ENCODE measurements at regions not wholly inside any gene's neighbourhood (a gene's known extent, or its start where the extent isn't known, plus 50 kb on each side); places are given as distances from the start of the nearest gene placed in this dataset.

DNA sequence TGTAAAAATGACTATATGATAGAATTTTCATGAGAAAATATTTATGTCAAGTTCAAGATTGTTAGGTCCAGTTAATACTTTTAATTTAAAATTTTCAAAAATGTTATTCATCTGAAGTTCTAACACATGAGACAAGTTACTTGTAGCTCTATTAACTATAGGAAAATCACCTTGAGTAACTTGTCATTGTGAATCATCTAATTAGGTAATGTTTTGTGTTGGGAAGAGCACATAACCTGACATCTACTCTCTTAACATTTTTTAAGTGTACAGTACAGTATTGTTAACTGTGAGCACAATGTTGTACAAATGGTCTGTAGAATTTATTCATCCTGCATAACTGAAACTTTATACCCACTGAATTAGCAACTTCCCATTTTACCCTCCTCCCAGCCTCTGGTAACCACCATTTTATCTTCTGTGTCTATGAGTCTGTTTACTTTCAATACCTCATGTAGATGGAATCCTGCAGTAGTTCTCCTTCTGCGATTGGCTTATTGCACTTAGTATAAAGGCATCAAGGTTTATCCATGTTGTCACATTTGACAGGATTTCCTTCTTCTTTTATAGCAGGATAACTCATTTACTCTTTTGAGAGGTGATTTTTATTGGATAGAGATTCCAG, 54.6 kb downstream of the ARL4A start:
- Histone ChIP-seq H3K9me2 (replicated peaks; ENCODE audit: insufficient read depth, low read length) (no peaks in the 10 kb centered on the region), H3K4me2 (ENCODE audit: low read depth, low read length) (no peak overlapping the region), H3K4me3 (ENCODE audit: low read length) (no peak overlapping the region), H3K36me3 (replicated peaks; ENCODE audit: insufficient read depth, low read length) (no peaks in the 10 kb centered on the region), H3K27me3 (replicated peaks; ENCODE audit: insufficient read depth, low read length) (no peaks in the 10 kb centered on the region), H3K79me2 (ENCODE audit: low read length) (no peaks in the 10 kb centered on the region), H3K4me1 (ENCODE audit: low read length) (no peaks in the 10 kb centered on the region), H2AFZ (ENCODE audit: low read length) (no peak overlapping the region), H3F3A (ENCODE audit: insufficient read depth, low read length) (no peaks in the 10 kb centered on the region), H3K27ac (ENCODE audit: low read length) (no peak overlapping the region), H3K9ac (ENCODE audit: low read length) (no peak overlapping the region), H3K9me3 (replicated peaks; ENCODE audit: insufficient read depth, low read length) (no peaks in the 10 kb centered on the region), H4K20me1 (ENCODE audit: insufficient read depth, low read length) (no peaks in the 10 kb centered on the region)
- TF ChIP-seq EZH2 (optimal IDR thresholded peaks at IDR 0.05; ENCODE audit: low read depth, low read length) = no peak
- TF ChIP-seq EZH2phosphoT487 (IDR thresholded peaks at IDR 0.05; ENCODE audit: low read length) = no peak
- TF ChIP-seq, protein P1, sequence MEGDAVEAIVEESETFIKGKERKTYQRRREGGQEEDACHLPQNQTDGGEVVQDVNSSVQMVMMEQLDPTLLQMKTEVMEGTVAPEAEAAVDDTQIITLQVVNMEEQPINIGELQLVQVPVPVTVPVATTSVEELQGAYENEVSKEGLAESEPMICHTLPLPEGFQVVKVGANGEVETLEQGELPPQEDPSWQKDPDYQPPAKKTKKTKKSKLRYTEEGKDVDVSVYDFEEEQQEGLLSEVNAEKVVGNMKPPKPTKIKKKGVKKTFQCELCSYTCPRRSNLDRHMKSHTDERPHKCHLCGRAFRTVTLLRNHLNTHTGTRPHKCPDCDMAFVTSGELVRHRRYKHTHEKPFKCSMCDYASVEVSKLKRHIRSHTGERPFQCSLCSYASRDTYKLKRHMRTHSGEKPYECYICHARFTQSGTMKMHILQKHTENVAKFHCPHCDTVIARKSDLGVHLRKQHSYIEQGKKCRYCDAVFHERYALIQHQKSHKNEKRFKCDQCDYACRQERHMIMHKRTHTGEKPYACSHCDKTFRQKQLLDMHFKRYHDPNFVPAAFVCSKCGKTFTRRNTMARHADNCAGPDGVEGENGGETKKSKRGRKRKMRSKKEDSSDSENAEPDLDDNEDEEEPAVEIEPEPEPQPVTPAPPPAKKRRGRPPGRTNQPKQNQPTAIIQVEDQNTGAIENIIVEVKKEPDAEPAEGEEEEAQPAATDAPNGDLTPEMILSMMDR (IDR thresholded peaks at IDR 0.05; ENCODE audit: low read length) = no peak
- no peak for DNase-seq

DNA sequence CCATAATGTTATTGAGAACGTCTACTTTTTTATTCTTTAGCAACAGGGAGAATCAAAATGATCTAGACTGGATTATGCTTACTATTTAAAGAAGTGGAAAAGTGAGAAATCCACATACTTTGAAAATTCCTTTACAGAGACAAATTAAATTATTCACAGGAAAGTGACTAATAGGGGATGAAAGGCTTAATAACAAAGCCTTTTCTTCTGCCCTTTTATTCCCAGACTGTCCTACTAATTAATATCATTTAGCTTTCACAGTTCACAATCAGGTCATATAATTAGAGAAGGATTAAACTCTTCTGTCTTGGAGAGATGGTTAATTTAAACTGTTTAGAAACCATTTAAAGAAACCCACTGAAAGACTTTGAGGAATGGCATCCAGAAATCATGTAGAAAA, 58.8 kb downstream of the ARL4A start:
- Histone ChIP-seq H3K27me3 (replicated peaks; ENCODE audit: insufficient read depth, low read length) (no peaks in the 10 kb centered on the region), H3K9me3 (replicated peaks; ENCODE audit: insufficient read depth, low read length) (no peaks in the 10 kb centered on the region), H3K27ac (ENCODE audit: low read length) (no peak overlapping the region), H3K4me1 (ENCODE audit: low read length) (no peaks in the 10 kb centered on the region), H3K4me3 (ENCODE audit: low read length) (no peak overlapping the region), H2AFZ (ENCODE audit: low read length) (no peak overlapping the region), H3K9ac (ENCODE audit: low read length) (no peak overlapping the region), H3K4me2 (ENCODE audit: low read depth, low read length) (no peak overlapping the region), H3K9me2 (replicated peaks; ENCODE audit: insufficient read depth, low read length) (no peaks in the 10 kb centered on the region), H4K20me1 (ENCODE audit: insufficient read depth, low read length) (no peaks in the 10 kb centered on the region), H3K79me2 (ENCODE audit: low read length) (no peaks in the 10 kb centered on the region), H3K36me3 (replicated peaks; ENCODE audit: insufficient read depth, low read length) (no peaks in the 10 kb centered on the region), H3F3A (ENCODE audit: insufficient read depth, low read length) (no peaks in the 10 kb centered on the region)
- TF ChIP-seq EZH2 (optimal IDR thresholded peaks at IDR 0.05; ENCODE audit: low read depth, low read length) (no peak), EZH2phosphoT487 (IDR thresholded peaks at IDR 0.05; ENCODE audit: low read length) (no peak)
- TF ChIP-seq, protein P1 (IDR thresholded peaks at IDR 0.05; ENCODE audit: low read length) = no peak
- DNase-seq = no peak

DNA sequence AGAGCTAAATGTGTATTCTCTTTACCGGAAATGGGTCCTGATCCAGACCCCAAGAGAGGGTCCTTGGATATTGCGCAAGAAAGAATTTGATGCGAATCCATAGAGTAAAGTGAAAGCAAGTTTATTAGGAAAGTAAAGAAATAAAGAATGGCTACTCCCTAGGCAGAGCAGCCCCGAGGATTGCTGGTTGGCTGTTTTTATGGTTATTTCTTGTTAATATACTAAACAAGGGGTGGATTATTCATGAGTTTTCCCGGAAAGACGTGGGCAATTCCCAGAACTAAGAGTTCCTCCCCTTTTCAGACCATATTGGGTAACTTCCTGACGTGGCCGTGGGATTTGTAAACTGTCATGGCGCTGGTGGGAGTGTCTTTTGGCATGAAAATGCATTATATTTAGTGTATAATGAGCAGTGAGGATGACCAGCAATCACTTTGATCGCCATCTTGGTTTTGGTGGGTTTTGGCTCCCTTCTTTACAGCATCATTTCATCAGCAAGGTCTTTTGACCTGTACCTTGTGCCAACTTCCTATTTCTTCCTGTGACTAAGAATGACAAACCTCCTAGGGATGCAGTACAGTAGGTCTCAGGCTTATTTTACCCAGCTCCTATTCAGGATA, 60.4 kb downstream of the ARL4A start:
- no peak for TF ChIP-seq EZH2phosphoT487 (IDR thresholded peaks at IDR 0.05; ENCODE audit: low read length)
- TF ChIP-seq, protein P1 (IDR thresholded peaks at IDR 0.05; ENCODE audit: low read length) = no peak
- TF ChIP-seq EZH2 (optimal IDR thresholded peaks at IDR 0.05; ENCODE audit: low read depth, low read length) = no peak
- DNase-seq = no peak
- Histone ChIP-seq H3K9me3 (replicated peaks; ENCODE audit: insufficient read depth, low read length) (no peaks in the 10 kb centered on the region), H4K20me1 (ENCODE audit: insufficient read depth, low read length) (no peaks in the 10 kb centered on the region), H3K36me3 (replicated peaks; ENCODE audit: insufficient read depth, low read length) (no peaks in the 10 kb centered on the region), H3K27me3 (replicated peaks; ENCODE audit: insufficient read depth, low read length) (no peaks in the 10 kb centered on the region), H3F3A (ENCODE audit: insufficient read depth, low read length) (no peaks in the 10 kb centered on the region), H3K79me2 (ENCODE audit: low read length) (no peaks in the 10 kb centered on the region), H3K9ac (ENCODE audit: low read length) (no peak overlapping the region), H3K4me2 (ENCODE audit: low read depth, low read length) (no peak overlapping the region), H3K4me3 (ENCODE audit: low read length) (no peak overlapping the region), H3K9me2 (replicated peaks; ENCODE audit: insufficient read depth, low read length) (no peaks in the 10 kb centered on the region), H3K27ac (ENCODE audit: low read length) (no peak overlapping the region), H3K4me1 (ENCODE audit: low read length) (no peaks in the 10 kb centered on the region), H2AFZ (ENCODE audit: low read length) (no peak overlapping the region)
